DMS79 treated with DMSO at 0.1 percent for 48 hours (cell line): ENCODE measurements at regions not wholly inside any gene's neighbourhood (a gene's known extent, or its start where the extent isn't known, plus 50 kb on each side); places are given as distances from the start of the nearest gene placed in this dataset.

ENCODE experiments used
- DNase-seq: peaks from one replicate; lab custom pipeline; 2025; lab: John Stamatoyannopoulos, UW

DNA sequence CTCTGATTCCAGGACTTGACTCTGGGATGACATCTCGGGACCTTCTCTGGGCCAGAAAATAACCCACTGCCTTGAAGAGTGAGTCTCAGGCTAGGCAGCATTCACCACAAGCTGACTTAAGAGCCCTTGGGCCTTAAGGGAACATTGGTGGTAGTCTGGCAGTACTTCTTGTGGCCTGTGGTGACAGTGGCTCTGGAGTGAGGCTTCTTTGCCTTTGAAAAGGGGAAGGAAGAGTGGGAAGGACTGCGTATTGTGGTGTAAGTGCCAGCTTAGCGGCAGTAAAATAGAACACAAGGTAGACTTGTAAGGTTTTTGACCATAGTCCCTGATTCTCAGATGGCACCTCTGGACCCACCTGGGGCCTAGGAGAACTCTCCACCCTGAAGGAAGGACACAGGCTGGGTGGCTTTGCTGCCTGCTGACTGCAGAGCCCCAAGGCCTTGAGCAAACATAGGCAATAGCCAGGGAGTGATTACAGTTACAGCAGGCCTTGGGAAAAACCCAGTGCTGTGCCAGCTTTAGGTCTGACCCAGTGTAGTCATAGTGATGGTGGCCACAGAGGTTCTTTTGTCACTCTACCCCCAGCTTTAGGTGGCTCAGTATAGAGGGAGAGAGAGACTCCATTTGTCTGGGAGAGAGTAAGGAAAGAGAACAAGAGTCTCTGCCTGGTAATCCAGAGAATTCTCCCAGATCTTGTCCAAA, 483.9 kb downstream of the SH2D4B start:
- DNase-seq = no peak

DNA sequence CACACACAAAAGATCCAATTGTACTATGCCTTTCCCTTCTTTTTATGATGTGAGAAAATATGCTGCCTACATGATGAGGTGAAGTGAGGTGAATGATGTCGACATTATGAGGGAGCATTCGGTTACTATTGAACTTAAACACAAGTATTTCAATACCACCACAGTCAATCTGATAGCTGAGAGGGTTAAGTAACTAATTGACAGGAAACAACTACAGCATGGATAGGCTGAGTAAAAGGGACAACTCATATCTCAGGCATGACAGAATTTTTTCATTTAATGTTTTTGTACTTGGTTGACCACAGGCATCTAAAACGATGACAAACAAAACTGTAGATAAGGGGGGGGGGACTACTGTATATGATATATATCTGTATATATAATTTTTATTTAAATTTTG, 488.9 kb downstream of the SH2D4B start:
- no peak for DNase-seq

DNA sequence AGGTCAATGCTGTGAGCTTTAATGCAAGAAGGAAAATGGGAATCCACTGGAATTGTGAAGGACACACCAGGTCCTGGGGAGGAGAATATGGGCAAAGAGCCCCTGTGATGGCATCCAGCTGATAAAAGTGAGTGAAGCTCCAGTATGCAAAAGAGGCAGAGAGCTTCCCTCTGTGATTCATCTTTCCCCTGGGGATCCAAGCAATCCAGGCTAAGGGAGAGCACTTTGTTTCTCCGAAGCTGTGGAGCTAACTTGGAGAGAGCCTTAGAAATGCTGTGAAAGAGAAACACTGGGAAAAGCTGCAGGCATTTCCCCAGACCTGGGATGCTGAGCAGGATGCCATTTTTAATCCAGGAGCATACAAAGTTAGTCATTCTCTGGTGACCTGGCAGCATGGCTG, 489.5 kb downstream of the SH2D4B start:
- DNase-seq = no peak

DNA sequence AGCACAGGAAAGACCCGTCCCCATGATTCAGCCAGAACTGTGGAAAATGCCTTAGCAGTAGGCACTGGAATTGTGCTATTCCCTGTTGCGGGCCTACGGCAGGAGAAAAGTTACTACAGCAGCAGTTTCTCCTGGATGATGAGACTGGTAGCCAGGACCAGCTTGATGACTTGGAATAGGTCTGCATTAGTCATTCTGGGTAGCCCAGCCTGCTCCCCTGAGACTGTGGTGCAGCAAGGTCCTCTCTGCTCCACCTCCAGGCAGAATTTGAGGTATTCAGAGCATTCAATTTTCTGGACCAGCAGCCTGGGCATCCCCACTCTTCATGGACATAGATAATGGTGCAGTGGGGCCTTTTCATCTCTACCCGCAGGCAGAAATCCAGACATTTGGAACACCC, 490.0 kb downstream of the SH2D4B start:
- DNase-seq = no peak

DNA sequence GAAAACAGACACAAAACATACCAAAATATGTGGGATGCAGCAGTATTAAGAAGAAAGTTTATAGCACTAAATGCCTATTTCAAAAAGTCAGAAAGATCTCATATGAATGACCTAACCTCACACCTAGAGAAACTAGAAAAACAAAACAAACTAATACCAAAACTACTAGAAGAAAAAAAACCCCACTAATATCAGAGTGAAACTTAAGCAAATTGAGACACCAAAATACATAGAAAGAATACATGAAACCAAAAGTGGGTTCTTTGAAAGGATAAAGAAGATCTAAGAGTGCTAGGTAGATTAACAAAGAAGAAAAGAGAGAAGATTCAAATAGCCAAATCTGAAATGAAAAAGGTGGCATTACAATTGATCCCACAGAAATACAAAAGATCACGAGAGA, 494.1 kb downstream of the SH2D4B start:
- no peak for DNase-seq

DNA sequence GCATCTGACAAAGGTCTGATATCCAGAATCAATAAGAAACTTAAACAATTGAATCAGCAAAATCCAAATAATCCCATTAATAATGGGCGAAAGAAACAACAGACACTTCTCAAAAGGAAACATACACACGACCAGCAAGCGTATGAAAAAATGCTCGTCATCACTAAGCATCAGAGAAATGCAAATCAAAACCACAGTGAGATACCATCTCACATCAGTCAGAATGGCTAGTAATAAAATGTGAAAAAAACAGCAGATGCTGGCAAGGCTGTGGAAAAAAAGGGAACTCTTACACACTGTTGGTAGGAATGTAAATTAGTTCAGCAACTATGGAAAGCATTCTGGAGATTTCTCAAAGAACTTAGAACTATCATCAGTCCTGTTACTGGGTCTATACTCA, 496.7 kb downstream of the SH2D4B start:
- no peak for DNase-seq

DNA sequence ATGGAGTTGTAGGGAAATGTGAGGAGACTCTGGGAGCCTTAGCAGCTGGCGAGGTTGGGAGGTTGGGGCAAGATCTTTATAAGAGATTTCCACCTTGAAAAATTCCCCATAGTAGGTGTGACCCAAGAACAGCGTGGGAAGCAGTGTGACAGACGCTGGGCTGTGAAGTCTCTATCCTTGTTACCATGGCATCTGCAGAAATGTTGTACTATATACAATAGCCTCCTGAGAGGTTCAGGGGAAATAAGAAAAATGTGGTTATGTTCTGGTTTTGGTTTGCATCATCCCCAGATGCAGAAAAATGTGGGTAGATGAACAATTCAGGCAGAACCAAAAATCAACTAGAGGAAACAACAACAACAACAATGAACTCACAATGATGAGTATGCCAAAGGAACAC, 498.6 kb downstream of the SH2D4B start:
- no peak for DNase-seq

DNA sequence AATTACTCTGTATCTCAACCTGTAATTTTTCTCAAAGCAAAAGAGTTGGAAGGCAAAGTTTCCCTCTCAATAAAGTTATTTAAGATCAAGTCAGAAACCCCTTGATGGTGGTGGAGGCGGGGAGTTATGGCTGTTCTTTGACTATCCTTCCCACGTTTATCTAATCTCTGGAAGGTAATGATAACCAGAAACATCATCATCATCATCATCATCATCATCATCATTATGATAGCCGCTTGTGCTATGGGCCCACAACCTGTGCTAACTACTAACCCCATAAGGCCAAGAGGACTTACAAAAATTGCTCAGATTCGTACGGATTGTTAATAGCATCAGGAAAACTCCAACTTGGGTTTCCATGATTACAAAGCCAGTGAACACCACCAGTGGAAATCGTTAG, 502.3 kb downstream of the SH2D4B start:
- no peak for DNase-seq

DNA sequence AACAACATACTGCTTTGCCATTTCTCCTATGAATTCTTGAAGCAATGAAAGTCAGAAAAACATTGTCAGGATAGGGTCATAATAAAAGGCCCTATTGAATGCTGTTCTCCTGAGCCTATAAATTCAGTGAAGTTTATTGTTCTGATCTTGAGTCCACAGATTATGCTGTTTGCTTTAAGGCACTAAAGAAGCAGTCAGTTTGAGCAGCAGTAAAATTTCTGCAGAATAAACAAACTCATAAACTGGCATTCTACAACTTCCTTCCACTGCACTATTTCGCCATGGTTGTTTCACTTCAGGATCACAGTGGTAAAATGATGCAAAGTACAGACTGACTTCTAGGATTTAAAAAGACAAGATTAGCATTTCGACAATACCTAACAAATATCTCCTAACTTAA, 503.2 kb downstream of the SH2D4B start:
- no peak for DNase-seq

DNA sequence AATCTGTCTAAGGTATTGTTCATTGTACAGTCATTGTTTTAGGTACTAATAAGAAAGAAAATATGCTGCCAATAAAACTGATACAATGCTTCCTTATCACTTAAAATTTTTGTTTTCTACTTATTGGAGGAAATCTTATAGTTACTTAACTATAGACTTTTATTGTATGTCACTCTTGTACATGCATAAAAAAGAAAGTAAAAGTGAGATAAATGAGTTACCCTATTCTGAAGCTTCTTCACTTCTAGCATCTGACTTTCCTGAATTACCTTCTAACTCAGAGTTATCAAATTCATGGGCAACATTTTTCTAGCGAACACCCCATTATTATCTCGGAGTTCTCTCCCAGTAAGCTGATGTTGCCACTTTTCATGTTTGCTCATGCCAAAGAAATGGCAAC, 504.9 kb downstream of the SH2D4B start:
- no peak for DNase-seq

DNA sequence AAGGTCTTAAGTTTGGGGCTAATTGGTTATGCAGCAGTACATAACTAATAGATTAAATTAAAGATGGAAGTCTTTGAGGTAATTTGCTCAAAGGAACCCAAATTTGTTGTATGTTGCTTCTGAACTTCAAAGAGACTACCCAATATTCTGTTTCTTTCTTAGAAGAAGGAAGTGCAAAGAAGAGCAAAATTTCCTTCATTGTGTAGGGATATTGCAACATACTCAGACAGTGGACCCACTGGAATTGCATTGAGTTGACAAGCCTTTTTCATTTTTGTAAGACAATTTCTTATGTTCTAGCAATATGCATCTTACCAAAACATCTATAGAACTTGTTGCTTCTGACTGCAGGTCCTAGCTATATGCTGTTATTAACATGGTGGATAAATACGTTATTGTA, 527.8 kb downstream of the SH2D4B start:
- no peak for DNase-seq

DNA sequence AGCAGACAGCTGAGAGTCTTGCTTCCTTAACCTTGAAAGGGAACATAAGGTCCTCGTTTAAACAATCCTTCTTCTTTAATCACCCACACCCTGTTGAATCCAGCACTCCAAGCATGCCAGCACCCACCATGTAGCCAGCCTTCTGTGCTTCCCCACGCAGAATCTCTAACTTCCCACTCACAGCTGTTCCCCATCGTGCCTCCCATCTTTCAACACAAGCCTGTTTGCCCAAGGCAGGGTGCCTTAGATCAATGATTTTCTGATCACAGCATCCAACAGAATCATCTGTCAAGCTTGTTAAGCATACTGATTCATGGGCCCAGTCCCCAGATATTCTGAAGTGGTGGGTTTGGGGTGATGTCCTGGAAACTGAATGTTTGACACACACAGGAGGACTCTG, 530.8 kb downstream of the SH2D4B start:
- no peak for DNase-seq

DNA sequence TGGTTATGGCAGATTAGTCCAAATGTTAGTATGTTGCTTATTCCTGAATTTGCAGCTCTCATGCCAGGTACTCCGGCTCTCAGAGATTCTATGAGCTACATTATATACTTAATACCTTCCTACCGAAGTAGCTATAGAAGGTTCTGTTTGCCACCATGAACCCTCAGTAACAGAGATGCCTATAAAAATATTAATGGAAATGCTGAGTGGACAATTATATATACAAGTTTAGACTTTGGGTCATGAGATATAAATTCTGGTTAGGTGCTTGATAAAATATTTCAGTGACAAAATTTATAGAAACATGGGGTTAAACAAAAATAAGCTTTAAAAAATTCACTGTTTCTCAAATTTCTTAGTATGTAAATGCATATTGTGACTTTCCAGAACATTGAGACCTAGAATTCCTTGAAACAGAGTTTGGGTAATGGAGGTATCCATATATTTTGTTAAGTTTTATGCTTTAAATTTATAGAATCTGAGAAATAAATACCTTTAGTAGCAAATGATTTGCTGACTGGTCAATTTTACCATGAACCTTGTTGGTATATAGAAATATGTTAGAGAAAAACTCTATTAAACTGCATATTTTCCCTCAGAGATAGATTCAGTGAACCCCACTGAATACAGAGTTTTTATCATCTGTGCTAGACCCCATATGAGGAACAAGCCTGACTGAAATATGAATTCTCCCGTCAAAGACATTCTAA, 533.5 kb downstream of the SH2D4B start:
- DNase-seq = no peak

DNA sequence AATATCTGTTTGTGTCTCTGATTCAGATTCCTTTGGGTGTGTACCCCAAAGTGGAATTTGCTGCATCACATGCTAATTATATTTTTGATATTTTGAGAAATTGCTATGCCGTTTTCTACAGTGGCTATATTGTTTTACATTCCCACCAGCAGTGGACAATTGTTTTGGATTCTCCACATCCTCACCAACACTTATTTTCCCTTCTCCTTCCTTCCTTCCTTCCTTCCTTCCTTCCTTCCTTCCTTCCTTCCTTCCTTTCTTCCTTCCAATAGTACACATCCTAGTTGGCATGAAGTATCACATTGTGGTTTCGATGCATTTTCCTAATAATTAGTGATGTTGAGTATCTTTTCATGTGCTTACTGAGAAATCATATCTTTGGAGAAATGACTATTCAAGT, 535.5 kb downstream of the SH2D4B start:
- DNase-seq = no peak

DNA sequence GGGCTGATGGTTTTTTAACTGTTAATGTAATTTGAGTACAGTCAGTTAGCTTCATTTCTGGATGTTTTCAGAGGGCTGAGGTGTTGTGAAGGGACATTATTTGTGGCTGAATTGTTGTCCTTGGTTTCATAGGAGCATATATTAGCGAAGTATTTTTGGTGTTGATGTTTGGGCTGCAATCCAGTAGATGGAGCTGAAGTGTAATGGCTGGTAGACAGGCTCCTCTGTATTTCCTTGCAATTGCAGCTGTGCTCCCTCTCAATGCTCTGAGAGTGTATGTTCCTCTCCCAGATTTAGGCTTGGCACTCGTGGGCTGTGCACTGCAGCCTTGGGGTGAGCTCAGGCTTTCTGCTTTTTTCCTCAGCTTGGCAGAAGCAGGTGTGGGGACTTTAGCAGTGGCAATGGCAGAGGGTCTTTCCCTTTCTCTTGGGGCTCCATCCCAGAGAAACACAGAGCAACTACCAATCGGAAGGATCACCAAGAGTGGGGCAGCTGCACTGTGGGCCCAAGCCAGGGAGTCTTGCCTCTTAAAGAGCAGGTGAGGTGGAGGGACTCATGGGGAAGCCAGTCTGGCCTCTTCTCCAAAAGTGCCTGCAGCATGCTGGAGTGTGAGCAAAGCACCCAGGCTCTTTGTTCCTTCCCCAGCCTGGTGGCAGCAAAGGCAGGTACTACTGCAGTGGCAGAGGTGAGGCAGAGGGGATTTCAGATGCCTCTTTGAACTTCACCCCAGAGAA, 544.4 kb downstream of the SH2D4B start:
- no peak for DNase-seq

DNA sequence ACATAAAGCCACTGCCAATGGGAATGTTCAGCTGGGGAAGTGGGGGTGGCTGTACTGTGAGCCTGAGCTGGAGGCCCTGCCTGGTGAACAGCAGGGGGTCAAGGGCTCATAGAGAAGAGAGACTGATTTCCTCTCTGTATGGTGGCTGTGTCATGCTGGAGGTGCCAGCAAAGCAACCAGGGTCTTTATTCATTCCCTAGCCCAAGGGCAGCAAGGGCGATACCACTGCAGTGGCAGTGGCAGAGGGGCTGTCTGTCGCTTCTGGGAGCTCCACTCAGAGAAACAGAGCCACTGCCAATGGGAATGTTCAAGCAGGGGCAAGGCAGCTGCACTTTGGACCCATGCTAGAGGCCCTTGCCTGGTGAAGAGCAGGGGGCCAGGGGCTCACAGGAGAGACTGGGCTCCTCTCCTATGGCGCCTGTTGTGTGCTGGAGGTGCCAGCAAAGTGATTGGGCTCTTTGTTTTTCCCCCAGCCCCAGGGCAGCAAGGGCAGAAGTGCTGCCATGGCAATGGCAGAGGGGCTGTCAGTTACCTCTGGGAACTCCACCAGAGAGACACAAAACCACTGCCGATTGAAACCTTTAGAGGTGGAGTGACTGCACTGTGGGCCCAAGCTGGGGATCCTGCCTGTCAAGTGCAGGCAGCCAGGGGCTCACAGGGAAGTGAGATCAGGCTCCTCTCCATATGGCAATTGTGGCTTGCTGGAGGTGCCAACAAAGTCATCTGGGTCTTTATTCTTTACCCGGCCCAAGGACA, 545.1 kb downstream of the SH2D4B start:
- no peak for DNase-seq

DNA sequence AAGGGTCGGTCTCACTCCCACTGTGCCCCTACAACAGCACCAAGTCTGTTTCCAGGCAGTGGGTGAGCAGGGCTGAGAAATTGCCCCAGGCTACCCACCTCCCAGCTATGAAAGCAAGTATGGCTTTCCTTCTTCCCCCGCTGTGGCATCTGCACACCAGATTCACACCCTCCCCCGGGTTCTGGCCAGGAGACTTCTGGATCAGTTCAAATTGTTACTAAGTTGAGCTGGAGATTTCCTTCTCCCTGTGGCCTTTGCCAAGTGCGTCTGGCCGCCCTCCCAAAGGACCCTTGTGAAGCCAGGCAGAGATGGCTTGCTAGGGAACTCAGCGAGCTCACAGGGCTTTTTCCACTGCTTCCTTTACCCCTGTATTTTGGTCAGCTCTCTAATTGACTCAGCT, 555.4 kb downstream of the SH2D4B start:
- no peak for DNase-seq

DNA sequence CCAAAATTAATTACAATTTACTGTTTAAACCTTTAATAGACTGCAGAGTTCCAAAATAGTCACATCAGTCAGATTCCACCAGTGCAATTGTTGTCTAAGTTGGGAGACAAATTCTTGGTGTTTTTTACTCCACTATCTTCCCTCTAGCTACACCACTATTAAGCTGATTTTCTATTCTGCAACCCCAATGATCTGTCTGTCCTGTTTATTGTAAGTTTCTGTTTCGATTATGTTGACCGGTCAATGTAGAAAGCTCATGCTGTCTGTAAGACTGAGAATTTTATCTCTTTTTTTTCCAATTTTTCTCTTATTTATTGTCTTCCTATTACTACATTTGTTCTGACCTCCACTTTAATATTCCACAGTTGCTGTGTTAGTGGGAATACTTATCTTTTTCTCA, 557.5 kb downstream of the SH2D4B start:
- no peak for DNase-seq

DNA sequence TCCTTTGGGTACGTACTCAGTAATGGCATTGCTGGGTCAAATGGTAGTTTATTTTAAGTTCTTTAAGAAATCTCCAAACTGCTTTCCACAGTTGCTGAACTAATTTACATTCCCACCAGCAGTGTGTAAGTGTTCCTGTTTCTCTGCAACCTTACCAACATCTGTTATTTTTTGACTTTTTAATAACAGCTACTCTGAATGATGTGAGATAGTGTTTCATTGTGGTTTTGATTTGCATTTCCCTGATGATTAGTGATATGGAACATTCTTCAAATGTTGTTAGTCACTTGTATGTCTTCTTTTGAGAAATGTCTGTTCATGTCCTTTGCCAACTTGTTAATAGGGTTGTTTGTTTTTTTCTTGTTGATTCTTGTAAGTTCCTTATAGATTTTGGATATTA, 558.9 kb downstream of the SH2D4B start:
- DNase-seq = no peak

DNA sequence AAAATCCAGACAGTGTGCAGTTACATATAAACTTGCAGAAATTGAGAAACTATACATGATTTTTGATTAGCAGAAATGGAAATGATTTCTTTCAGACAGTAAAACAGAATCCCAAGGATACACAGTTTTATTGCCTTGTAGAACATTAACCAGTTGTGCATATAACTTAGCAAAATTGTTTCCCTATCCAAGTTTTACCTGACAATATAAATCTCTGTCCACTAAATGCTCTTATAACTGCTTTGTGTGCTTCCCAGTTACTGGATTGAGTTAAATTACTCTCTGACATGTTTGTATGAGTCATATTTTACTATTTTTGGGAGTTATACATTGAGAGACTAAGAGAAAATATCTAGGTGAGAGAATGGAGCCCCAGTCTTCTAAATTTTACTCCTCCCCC, 563.4 kb downstream of the SH2D4B start:
- no peak for DNase-seq

DNA sequence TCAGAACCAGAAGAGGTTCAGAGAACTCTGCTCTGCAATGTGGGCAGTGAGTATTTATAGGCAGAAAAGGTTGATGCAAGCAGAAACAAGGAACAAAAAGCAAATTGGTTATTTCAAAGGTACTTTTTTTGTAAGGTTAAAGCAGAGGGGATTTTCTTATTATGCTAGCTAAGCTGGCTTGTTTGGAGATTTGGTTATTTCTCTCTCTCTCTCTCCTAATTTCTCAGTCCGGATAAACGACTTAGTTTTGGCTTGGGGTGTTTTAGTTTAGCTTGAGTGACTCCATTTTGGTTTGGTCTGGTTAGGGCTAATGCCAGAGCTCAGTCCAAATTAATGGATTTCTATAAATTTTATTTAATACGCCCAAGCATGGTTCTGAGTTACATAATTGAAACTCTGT, 566.8 kb downstream of the SH2D4B start:
- no peak for DNase-seq

DNA sequence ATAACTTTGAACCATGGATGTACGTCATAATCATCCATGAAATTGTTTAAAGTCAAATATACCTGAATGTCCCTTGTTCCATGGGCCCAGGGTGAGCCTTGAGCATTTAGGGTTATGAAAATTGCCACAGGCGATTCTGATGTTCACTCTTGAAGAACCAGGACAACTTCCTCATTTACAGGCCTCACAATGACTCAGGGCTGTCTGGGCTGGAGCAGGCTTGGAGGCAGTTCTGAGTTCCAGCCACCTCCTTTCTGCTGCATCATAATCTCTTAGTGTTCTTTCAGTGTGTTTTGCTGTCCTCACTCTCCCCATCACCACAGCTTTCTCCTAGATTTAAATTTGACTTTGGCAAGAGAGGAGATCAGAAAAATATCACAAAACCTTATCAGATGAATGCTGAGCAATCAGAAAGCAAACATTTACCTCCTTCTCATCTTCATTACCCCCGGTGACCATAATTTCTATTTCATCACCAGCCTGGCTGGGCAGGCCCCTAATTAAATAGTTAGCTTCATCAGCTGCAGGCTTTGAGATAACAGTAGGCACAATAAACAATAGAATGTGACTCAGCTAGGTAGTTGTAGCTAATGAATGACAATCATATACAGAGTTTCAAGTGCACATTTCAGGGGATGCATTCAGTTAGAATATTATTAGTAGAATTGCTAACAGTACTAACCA, 571.0 kb downstream of the SH2D4B start:
- DNase-seq = no peak
